CD4-positive, alpha-beta T cell treated with Interleukin-15 for 1 hour (primary cell): ENCODE measurements at regions not wholly inside any gene's neighbourhood (a gene's known extent, or its start where the extent isn't known, plus 50 kb on each side); places are given as distances from the start of the nearest gene placed in this dataset.
"Not testable (repeated sequence)": the region's sequence is repeated elsewhere in the genome, so short reads cannot be mapped to it uniquely, and the experiment has no call there.

Experiments
- DNase-seq: peaks from one replicate; pipeline ENCODE4 v3.0.0-alpha.2; 2020

GRCh38 chr16:66205287-66206231 is 160.9 kb upstream of the CDH5 start:
- no peak for DNase-seq

DNA sequence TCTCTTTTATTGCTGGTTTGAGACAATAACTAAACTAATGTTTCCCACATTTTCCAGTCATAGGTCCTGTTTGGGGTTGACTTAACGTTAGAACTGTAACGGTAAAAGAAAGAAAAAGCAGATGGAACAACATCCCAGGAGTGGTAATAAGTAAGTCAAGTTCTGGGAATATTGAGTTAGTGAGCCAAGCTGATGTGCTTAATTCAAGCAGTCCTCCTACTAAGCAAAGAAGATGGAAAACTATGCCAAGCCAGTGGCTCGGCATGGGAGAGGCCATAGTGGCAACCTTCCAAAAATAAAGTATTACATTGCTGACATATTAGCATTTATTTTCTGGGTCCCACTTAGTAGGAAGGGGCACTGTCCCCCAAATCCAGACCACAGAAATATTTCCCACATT is 161.7 kb upstream of the CDH5 start:
- no peak for DNase-seq

- no peak for DNase-seq
Observed at GRCh38 chr16:66203476-66203875, 163.0 kb upstream of the CDH5 start.

DNA sequence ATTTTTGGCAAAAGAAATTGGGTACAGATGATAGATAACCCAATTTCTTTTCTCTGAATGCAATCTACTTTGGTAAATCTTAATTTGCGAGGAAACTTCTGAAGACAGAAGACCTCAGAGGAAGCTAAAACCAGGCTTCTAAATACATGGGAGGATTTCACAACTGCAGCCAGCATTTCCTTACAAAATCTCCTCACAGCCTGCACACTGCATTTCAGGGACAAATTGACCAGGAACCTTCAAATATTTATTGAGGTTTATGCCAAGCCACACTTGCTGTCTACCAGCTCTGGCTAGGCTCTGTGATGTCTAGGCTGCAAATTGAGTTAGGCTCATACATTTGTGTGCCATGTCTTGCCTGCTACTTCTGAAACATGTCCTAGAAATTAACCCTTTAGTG is 167.3 kb upstream of the CDH5 start:
- DNase-seq = no peak

DNA sequence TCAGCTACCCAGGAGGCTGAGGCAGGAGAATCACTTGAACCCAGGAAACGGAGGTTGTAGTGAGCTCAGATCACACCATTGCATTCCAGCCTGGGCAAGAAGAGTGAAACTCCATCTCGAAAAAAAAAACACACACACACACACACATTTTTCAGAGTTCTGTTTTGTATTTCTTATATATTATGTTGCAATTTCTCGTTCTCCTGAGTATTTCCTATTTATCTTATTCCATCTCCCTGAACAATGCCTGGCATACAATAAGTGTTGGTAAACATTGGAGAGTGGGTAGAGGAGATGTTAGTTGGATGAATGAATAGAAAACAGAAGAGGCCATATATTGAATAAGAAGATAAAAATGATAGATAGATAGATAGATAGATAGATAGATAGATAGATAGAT is 167.8 kb upstream of the CDH5 start:
- no peak for DNase-seq

- DNase-seq = no peak
Observed at GRCh38 chr16:66197668-66198278, 168.7 kb upstream of the CDH5 start.

- DNase-seq = no peak
Observed at GRCh38 chr16:66196770-66197169, 169.7 kb upstream of the CDH5 start.

DNA sequence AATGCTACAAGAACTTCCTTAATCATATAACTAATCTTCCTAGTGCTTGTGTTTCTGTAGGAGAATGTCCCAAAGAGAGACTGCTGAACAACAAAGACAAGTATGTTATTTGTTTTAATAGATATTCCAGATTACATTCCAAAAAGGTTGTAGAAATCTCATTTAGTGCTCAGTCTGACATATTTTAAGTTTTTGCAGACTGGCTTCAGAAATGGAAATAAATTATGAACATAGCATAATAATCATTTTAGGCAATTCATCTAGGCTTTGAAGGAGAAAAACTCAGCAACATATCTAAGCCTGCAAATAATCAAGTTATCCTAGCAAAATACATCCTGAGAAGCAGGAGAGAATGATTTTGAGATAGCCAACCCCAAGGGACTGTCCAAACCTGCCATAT is 171.6 kb upstream of the CDH5 start:
- no peak for DNase-seq

DNA sequence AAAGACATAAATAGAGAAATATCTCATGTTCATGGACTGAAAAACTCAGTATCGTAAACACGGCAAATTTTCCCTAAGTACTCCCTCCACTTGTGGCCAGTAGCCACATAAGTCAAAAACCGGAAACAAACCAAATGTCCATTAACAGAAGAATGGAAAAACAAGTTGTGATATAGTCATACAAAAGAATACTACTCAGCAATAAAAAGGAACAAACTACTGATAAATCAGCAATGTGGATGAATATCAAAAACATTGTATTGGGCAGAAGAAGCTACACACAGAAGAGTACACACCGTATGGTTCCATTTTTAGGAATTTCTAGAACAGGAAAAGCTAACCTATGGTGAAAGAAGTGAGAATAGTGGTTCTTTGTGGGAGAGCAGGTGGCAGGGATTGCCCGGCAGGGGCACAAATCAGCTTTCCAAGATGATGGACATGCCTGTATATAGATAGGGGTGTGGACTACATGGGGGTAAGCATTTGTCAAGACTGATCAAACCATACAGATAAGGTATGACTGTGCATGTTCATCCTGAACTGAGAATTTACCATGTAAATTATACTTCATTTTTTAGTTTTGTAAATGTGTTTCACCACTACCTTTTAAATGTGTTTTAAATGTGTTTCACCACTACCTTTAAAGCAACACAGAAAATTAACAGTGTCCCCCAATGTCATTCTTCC is 172.8 kb upstream of the CDH5 start:
- no peak for DNase-seq

DNA sequence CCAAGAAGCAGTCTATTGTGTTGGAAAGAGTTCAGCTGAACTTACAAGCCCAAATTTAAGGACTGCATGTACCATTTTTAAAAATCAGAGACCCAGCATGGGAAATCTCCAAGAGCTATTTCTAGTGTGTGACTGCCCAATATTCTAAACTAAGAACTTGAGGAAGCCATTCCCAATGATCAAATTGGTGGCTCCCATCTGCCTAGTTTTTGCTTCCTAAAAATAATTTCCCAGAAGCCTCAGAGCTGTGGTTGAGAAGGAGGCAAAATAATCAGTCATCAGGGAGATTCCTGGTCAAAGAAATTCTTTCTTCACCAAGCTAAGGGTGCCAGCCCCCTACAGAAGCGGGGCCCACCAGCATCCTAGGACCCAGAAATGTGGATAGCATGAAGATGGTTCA is 176.1 kb upstream of the CDH5 start:
- no peak for DNase-seq

DNA sequence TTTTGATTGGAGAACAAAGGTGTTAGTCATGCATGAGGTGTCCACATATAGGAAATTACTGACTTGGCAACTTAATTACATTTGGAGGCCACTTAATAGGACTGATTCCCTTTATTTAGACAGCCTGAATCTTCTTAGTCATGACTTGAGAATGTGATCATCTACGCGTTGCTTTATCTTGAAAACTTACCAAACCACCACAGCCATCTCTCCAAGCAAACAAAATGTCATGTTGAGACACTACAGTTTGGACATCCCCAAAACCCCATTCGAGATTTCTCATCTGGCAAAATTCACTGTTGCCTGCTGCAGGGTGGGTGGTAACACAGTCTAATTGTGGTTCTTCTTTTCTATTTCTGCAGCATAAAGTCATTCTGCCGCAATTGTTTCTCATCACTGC is 176.5 kb upstream of the CDH5 start:
- no peak for DNase-seq

DNA sequence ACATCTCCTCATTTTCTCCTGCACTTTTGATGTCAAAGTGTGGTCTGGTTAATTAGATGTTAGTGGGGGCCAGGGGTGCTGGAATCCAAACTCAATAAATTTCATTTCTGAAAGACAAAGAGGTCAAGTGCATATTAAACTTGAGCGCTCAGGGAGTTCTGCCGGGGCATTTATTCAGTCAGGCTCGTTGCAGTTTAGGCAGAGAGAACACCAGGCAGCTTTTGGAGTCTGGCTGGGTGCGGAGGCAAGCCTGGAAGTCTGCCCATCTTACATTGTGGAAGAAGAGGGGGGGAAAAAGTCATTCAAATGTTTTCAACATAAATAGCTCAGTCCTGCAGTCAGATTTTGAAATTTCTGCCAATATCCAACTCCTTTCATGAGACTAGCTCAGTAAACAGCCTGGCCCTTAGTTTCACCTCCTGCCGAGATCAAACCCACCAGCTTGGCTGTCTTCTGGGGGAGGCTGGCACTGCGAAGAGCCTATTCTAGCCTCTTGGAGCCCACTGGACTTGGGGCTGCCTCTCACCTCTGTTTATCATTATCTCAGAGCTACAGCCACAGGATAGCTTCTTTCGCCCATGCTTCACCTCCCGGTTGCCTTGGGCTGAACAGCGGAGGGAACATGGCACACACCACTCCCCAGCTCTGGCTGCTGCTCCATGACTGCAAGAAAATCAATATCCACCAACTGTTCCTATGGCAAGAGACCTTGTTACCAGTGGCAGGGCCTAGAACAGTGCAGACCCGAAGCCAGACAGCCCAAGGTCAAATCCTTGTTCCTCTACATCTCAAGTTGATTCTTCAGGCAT is 177.4 kb upstream of the CDH5 start:
- DNase-seq = no peak

GRCh38 chr16:66186251-66186785 is 180.2 kb upstream of the CDH5 start:
- DNase-seq = no peak

DNA sequence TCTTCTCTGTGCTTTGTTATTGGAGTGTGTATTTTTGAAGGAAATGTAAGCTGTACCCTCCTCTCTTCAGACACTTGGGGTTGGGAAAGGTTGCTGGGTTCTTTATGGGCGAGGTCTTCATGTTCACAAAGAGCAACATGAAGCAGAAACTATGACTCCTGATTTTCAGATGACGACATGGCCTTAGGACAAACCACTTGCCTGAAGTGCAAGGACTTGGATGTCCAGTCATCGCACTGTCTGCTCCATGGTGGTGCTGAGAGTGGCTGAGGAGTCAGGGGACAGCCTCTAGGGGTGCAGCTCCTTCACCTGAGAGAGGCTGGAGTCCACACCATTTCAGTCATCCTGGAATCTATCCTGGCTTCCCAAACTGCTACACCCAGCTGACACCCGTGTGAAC is 183.9 kb upstream of the CDH5 start:
- no peak for DNase-seq

DNA sequence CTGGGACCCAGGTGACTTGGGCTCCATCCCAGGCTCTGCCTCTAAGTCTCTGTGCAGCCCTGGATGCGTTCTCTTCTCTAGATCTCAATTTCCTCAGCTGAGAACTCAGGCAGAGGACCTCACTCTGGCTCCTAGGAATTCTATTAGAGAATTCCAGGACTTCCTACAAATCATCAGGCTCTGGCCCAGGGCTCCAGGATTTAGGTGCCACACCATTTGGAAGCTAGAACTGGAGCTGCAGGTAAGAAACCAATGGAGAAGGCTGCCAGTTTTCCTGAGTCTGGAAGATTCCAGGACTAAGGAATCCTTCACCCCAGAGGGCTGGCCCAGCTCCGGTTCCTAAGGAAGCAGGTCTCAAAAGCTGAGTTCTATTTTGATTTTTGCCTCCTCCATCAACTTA is 189.8 kb upstream of the CDH5 start:
- DNase-seq = no peak

DNA sequence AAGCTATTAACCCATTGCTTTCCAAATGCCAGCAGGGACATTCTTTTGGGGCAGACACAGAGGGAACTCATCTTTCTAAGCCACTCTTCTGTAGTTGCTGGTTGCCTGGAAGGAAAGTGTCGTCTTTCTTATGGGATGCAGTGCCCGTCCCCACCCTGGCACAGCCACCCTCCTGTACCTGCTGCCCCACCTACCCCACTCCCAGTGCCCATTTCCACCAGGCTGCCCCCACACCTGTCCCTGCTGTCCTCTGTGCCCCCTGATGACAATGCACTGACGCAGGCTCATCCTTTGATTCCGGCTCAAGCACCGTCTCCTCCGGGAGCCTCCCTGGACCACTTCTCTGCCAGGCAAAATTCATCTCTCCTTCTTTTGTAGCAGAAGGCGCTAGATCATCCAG is 190.4 kb upstream of the CDH5 start:
- no peak for DNase-seq

- DNase-seq = no peak
Observed at GRCh38 chr16:66175636-66176035, 190.9 kb upstream of the CDH5 start.

GRCh38 chr16:66175058-66175457 is 191.4 kb upstream of the CDH5 start:
- no peak for DNase-seq

DNA sequence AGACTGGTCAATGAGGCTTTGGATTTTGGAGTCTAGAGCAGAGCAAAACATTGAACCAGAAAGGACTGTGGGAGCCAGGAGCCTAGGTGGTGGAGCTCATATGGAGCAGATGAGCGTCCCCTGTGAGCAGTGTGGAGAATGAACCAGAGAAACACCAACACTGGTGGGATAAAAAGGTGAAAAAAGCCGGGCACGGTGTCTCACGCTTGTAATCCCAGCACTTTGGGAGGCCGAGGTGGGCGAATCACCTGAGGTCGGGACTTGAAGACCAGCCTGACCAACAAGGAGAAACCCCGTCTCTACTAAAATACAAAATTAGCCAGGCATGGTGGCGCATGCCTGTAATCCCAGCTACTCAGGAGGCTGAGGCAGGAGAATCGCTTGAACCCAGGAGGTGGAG is 192.7 kb upstream of the CDH5 start:
- not testable (repeated sequence) for DNase-seq

- DNase-seq = not testable (repeated sequence)
Observed at GRCh38 chr16:66173181-66173580, 193.3 kb upstream of the CDH5 start.

GRCh38 chr16:66172463-66172862 is 194.0 kb upstream of the CDH5 start:
- DNase-seq = no peak

- no peak for DNase-seq
Observed at GRCh38 chr16:66171578-66171977, 194.9 kb upstream of the CDH5 start.

- no peak for DNase-seq
Observed at GRCh38 chr16:66170989-66171388, 195.5 kb upstream of the CDH5 start.
